ENCODE measurements at regions not wholly inside any gene's neighbourhood (a gene's known extent, or its start where the extent isn't known, plus 50 kb on each side); places are given as distances from the start of the nearest gene placed in this dataset.

- Histone ChIP-seq H3K23ac (ENCODE audit: low read depth, low read length) (no peak overlapping the region), H2AK9ac (replicated peaks; ENCODE audit: low read depth, low read length, poor library complexity) (no peak overlapping the region), H3K4ac (ENCODE audit: low read depth, low read length) (no peak overlapping the region), H3K9me3 (ENCODE audit: control insufficient read depth, insufficient read depth, low read length) (peaks cover 7% of the 10 kb centered on the region; the same call in 1 of the 2 replicates), H4K91ac (ENCODE audit: insufficient read depth, low read depth, low read length) (no peak overlapping the region), H4K20me1 (ENCODE audit: insufficient read depth, low read length) (no peaks in the 10 kb centered on the region), H3K9me1 (ENCODE audit: insufficient read depth, low read length) (no peaks in the 10 kb centered on the region), H3K9ac (ENCODE audit: low read depth, low read length) (no peak overlapping the region), H2AK5ac (ENCODE audit: low read depth, low read length) (no peak overlapping the region), H3K27ac (ENCODE audit: insufficient read depth, low read length) (no peak overlapping the region), H3K14ac (replicated peaks; ENCODE audit: low read depth, low read length) (no peak overlapping the region), H3K4me1 (ENCODE audit: control insufficient read depth, insufficient read depth, low read length) (no peaks in the 10 kb centered on the region), H4K8ac (ENCODE audit: low read depth in 2 of 2, low read length in 2 of 2) (no peak overlapping the region), H3K4me3 (ENCODE audit: insufficient read depth, low read depth, low read length) (no peak overlapping the region), H2BK5ac (ENCODE audit: low read depth, low read length, poor library complexity, severe bottlenecking) (no peak overlapping the region), H3K27me3 (ENCODE audit: control insufficient read depth, insufficient read depth, low read length) (no peaks in the 10 kb centered on the region), H3K4me2 (ENCODE audit: low read depth, low read length) (no peak overlapping the region), H2BK120ac (ENCODE audit: low read depth, low read length) (no peak overlapping the region), H3K36me3 (ENCODE audit: control insufficient read depth, insufficient read depth, low read length) (no peaks in the 10 kb centered on the region), H3K18ac (ENCODE audit: low read depth, low read length) (no peak overlapping the region), H3K56ac (ENCODE audit: extremely low read depth, insufficient read depth, low read length) (no peak overlapping the region), H4K5ac (ENCODE audit: low read depth, low read length) (no peak overlapping the region), H2AFZ (replicated peaks; ENCODE audit: low read length, poor library complexity) (no peak overlapping the region), H2BK20ac (ENCODE audit: low read depth, low read length) (no peak overlapping the region), H2BK15ac (ENCODE audit: low read depth, low read length) (no peak overlapping the region), H3K79me1 (ENCODE audit: low read depth in 1 of 2, low read length in 2 of 2) (no peaks in the 10 kb centered on the region)
- BruUV-seq (replicated peaks): no TSS peak
- no peak for DNase-seq
- dilution Hi-C loops (cut with HindIII; ENCODE audit: low sequenced_read_pairs, unreplicated experiment): no loop called here
- no peak for ATAC-seq (ENCODE audit: low read depth)
- in situ Hi-C loops (cut with MboI; ENCODE audit: low sequenced_read_pairs): no loop called here
- ChIA-PET POLR2A (ENCODE audit: unreplicated experiment) (no interaction called here), CTCF (no interaction called here)
- no CpG with 5 or more reads among the region's 11 CpGs for WGBS, 2 experiments (ENCODE audit: extremely low coverage in 2 of 2, insufficient read length in 1 of 2)
- no peak for TF ChIP-seq ELK1 (IDR thresholded peaks at IDR 0.05; ENCODE audit: borderline replicate concordance, low read depth, low read length)
- no peak for TF ChIP-seq SMC3 (IDR thresholded peaks at IDR 0.05; ENCODE audit: low read depth, low read length)
- TF ChIP-seq, protein P1, sequence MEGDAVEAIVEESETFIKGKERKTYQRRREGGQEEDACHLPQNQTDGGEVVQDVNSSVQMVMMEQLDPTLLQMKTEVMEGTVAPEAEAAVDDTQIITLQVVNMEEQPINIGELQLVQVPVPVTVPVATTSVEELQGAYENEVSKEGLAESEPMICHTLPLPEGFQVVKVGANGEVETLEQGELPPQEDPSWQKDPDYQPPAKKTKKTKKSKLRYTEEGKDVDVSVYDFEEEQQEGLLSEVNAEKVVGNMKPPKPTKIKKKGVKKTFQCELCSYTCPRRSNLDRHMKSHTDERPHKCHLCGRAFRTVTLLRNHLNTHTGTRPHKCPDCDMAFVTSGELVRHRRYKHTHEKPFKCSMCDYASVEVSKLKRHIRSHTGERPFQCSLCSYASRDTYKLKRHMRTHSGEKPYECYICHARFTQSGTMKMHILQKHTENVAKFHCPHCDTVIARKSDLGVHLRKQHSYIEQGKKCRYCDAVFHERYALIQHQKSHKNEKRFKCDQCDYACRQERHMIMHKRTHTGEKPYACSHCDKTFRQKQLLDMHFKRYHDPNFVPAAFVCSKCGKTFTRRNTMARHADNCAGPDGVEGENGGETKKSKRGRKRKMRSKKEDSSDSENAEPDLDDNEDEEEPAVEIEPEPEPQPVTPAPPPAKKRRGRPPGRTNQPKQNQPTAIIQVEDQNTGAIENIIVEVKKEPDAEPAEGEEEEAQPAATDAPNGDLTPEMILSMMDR (conservative IDR thresholded peaks at IDR 0.05; ENCODE audit: low read depth, low read length): no peak
- TF ChIP-seq RCOR1 (IDR thresholded peaks at IDR 0.05; ENCODE audit: insufficient replicate concordance, low read length): no peak
- TF ChIP-seq RFX5 (IDR thresholded peaks at IDR 0.05; ENCODE audit: low read depth, low read length): no peak
- TF ChIP-seq MXI1 (IDR thresholded peaks at IDR 0.05; ENCODE audit: borderline replicate concordance, low read depth, low read length): no peak
- TF ChIP-seq BHLHE40 (IDR thresholded peaks at IDR 0.05; ENCODE audit: low read depth, low read length): no peak
- no peak for TF ChIP-seq MAFK (IDR thresholded peaks at IDR 0.05; ENCODE audit: low read depth, low read length)
- no peak for TF ChIP-seq RAD21 (IDR thresholded peaks at IDR 0.05; ENCODE audit: low read length)
- TF ChIP-seq USF2 (IDR thresholded peaks at IDR 0.05; ENCODE audit: low read depth, low read length): no peak
- intact Hi-C loops (cut with micrococcal nuclease): no loop called here
Observed at GRCh38 chr10:15990535-15991129, 130.3 kb upstream of the MINDY3 start.

All from IMR-90 (cell line).